Muscle of leg (tissue), 3 donors: ENCODE measurements at regions not wholly inside any gene's neighbourhood (a gene's known extent, or its start where the extent isn't known, plus 50 kb on each side); places are given as distances from the start of the nearest gene placed in this dataset.

Source experiments
- DNase-seq: peaks from one replicate; pipeline ENCODE4 v3.0.0; 2013
- H3K27ac ChIP-seq: one replicate; pipeline ENCODE4 v1.5.1; 2013; ENCODE audit warnings: mild to moderate bottlenecking, low read length, control low read depth
- H3K27me3 ChIP-seq: one replicate; pipeline ENCODE4 v1.6.1; 2013; ENCODE audit warnings: low read length; ENCODE audit not compliant: control insufficient read depth, insufficient read depth
- H3K36me3 ChIP-seq: one replicate; pipeline ENCODE4 v1.6.1; 2013; ENCODE audit warnings: low read length; ENCODE audit not compliant: control insufficient read depth, insufficient read depth
- H3K4me1 ChIP-seq: one replicate; pipeline ENCODE4 v1.6.1; 2013; ENCODE audit warnings: low read length; ENCODE audit not compliant: control insufficient read depth, insufficient read depth
- H3K4me3 ChIP-seq: one replicate; pipeline ENCODE4 v1.5.1; 2013; ENCODE audit warnings: low read length, control low read depth
- H3K9me3 ChIP-seq: replicated peaks from 2 replicates; pipeline ENCODE4 v1.6.1; 2013; ENCODE audit warnings: low read depth, low read length; ENCODE audit not compliant: control insufficient read depth
- WGBS: methylation state at CpG from one replicate; pipeline ENCODE4 v1.1.5; 2013; ENCODE audit warnings: missing lambda C conversion rate; ENCODE audit not compliant: insufficient coverage; 5-methylcytosine and 5-hydroxymethylcytosine counted together

- Histone ChIP-seq H3K27ac (no peak overlapping the region), H3K9me3 (no peaks in the 10 kb centered on the region), H3K36me3 (no peaks in the 10 kb centered on the region), H3K4me3 (no peak overlapping the region), H3K27me3 (peaks cover 3% of the 10 kb centered on the region), H3K4me1 (peaks cover 8% of the 10 kb centered on the region)
- WGBS, result no CpG with 5 or more reads among the region's 8 CpGs
- peak; percentile 88 for DNase-seq
These were observed 85.5 kb downstream of the RCN1 start for GRCh38 chr11:32176223-32176934.

GRCh38 chr11:32178692-32179091 lies 87.8 kb downstream of the RCN1 start:
- WGBS, result 79% methylated on average over 5 of the region's 7 CpGs
- Histone ChIP-seq H3K27me3 (no peaks in the 10 kb centered on the region), H3K4me1 (no peaks in the 10 kb centered on the region), H3K27ac (no peak overlapping the region), H3K4me3 (no peak overlapping the region), H3K36me3 (no peaks in the 10 kb centered on the region), H3K9me3 (no peaks in the 10 kb centered on the region)
- DNase-seq, result no peak

- no peak overlapping the region for H3K4me3 ChIP-seq
- H3K4me1 ChIP-seq, result peaks cover 10% of the 10 kb centered on the region
- no peaks in the 10 kb centered on the region for H3K27me3 ChIP-seq
- no peak overlapping the region for H3K27ac ChIP-seq
- H3K36me3 ChIP-seq, result no peaks in the 10 kb centered on the region
- no CpG with 5 or more reads among the region's 3 CpGs for WGBS
- no peaks in the 10 kb centered on the region for H3K9me3 ChIP-seq
- no peak for DNase-seq
These were observed 92.6 kb downstream of the RCN1 start for GRCh38 chr11:32183512-32183911.

GRCh38 chr11:32184041-32184722 lies 93.3 kb downstream of the RCN1 start:
- Histone ChIP-seq H3K4me3 (no peak overlapping the region), H3K27me3 (no peaks in the 10 kb centered on the region), H3K27ac (no peak overlapping the region), H3K9me3 (no peaks in the 10 kb centered on the region), H3K4me1 (peaks cover 10% of the 10 kb centered on the region), H3K36me3 (no peaks in the 10 kb centered on the region)
- DNase-seq, result peak; percentile 56
- 26% methylated on average over 6 of the region's 6 CpGs for WGBS

GRCh38 chr11:32184723-32185376 lies 94.0 kb downstream of the RCN1 start:
- peaks cover 10% of the 10 kb centered on the region for H3K4me1 ChIP-seq
- H3K9me3 ChIP-seq, result no peaks in the 10 kb centered on the region
- H3K36me3 ChIP-seq, result no peaks in the 10 kb centered on the region
- no peak overlapping the region for H3K4me3 ChIP-seq
- H3K27me3 ChIP-seq, result no peaks in the 10 kb centered on the region
- 70% methylated on average over 5 of the region's 10 CpGs for WGBS
- no peak overlapping the region for H3K27ac ChIP-seq
- peak; percentile 49 for DNase-seq

- 65% methylated on average over 1 of the region's 2 CpGs for WGBS
- Histone ChIP-seq H3K4me3 (no peak overlapping the region), H3K27me3 (no peaks in the 10 kb centered on the region), H3K9me3 (no peaks in the 10 kb centered on the region), H3K4me1 (peaks cover 10% of the 10 kb centered on the region), H3K36me3 (no peaks in the 10 kb centered on the region), H3K27ac (no peak overlapping the region)
- no peak for DNase-seq
These were observed 95.2 kb downstream of the RCN1 start for GRCh38 chr11:32186118-32186517.

- no peak overlapping the region for H3K4me3 ChIP-seq
- H3K27me3 ChIP-seq, result no peaks in the 10 kb centered on the region
- no peak overlapping the region for H3K27ac ChIP-seq
- no peaks in the 10 kb centered on the region for H3K9me3 ChIP-seq
- no peak for DNase-seq
- H3K4me1 ChIP-seq, result peaks cover 10% of the 10 kb centered on the region
- no peaks in the 10 kb centered on the region for H3K36me3 ChIP-seq
These were observed 96.2 kb downstream of the RCN1 start for GRCh38 chr11:32187111-32187510.

GRCh38 chr11:32188785-32189184 lies 97.9 kb downstream of the RCN1 start:
- H3K27me3 ChIP-seq, result no peaks in the 10 kb centered on the region
- no peak for DNase-seq
- H3K27ac ChIP-seq, result no peak overlapping the region
- no peaks in the 10 kb centered on the region for H3K9me3 ChIP-seq
- no peak overlapping the region for H3K4me3 ChIP-seq
- H3K4me1 ChIP-seq, result peaks cover 10% of the 10 kb centered on the region
- H3K36me3 ChIP-seq, result no peaks in the 10 kb centered on the region
- WGBS, result 88% methylated on average over 1 of the region's 4 CpGs

- no peak overlapping the region for H3K4me3 ChIP-seq
- no CpG with 5 or more reads among the region's 1 CpG for WGBS
- H3K4me1 ChIP-seq, result no peaks in the 10 kb centered on the region
- DNase-seq, result no peak
- no peaks in the 10 kb centered on the region for H3K36me3 ChIP-seq
- H3K9me3 ChIP-seq, result no peaks in the 10 kb centered on the region
- H3K27me3 ChIP-seq, result no peaks in the 10 kb centered on the region
- H3K27ac ChIP-seq, result no peak overlapping the region
These were observed 105.3 kb downstream of the RCN1 start for GRCh38 chr11:32196137-32196536.

GRCh38 chr11:32198053-32198452 lies 107.2 kb downstream of the RCN1 start:
- no peak overlapping the region for H3K4me3 ChIP-seq
- no peaks in the 10 kb centered on the region for H3K4me1 ChIP-seq
- no peak overlapping the region for H3K27ac ChIP-seq
- no peaks in the 10 kb centered on the region for H3K9me3 ChIP-seq
- no peaks in the 10 kb centered on the region for H3K36me3 ChIP-seq
- H3K27me3 ChIP-seq, result no peaks in the 10 kb centered on the region
- DNase-seq, result no peak
- no CpG with 5 or more reads among the region's 2 CpGs for WGBS
